ENCODE measurements at regions not wholly inside any gene's neighbourhood (a gene's known extent, or its start where the extent isn't known, plus 50 kb on each side); places are given as distances from the start of the nearest gene placed in this dataset.
"Not testable (repeated sequence)": the region's sequence is repeated elsewhere in the genome, so short reads cannot be mapped to it uniquely, and the experiment has no call there.

- TF ChIP-seq CTCF (IDR thresholded peaks at IDR 0.05); ZFX (IDR thresholded peaks at IDR 0.05; ENCODE audit: borderline replicate concordance): not testable (repeated sequence)
Measured at GRCh38 chr15:20204177-20204866, 337.3 kb downstream of the GOLGA6L6 start.

All from 22Rv1 (cell line).